ENCODE measurements at regions not wholly inside any gene's neighbourhood (a gene's known extent, or its start where the extent isn't known, plus 50 kb on each side); places are given as distances from the start of the nearest gene placed in this dataset.

- H3K9ac ChIP-seq (ENCODE audit: low read length) = no peak overlapping the region
- no peak overlapping the region for H3K27ac ChIP-seq (ENCODE audit: low read depth, low read length, poor library complexity, severe bottlenecking)
- TF ChIP-seq CTCF (IDR thresholded peaks at IDR 0.05; ENCODE audit: low read length) (no peak), EZH2 (IDR thresholded peaks at IDR 0.05; ENCODE audit: borderline replicate concordance, low read length) (no peak)
- H3K4me3 ChIP-seq (ENCODE audit: low read depth, low read length, poor library complexity, severe bottlenecking) = no peak overlapping the region
- no peaks in the 10 kb centered on the region for H3K4me1 ChIP-seq (ENCODE audit: insufficient read depth, low read length, severe bottlenecking)
- H3K4me2 ChIP-seq (ENCODE audit: low read length) = no peak overlapping the region
- H3K27me3 ChIP-seq (ENCODE audit: insufficient read depth, low read length) = no peaks in the 10 kb centered on the region
- no peak overlapping the region for H2AFZ ChIP-seq (ENCODE audit: low read length)
- H3K9me2 ChIP-seq (ENCODE audit: low read depth, low read length) = no peaks in the 10 kb centered on the region
- H3K79me2 ChIP-seq (ENCODE audit: insufficient read depth, low read length) = no peaks in the 10 kb centered on the region
- H4K20me1 ChIP-seq (ENCODE audit: insufficient read depth, low read length) = no peaks in the 10 kb centered on the region
- H3K9me3 ChIP-seq (ENCODE audit: low read length) = no peaks in the 10 kb centered on the region
- H3K36me3 ChIP-seq (ENCODE audit: insufficient read depth, low read length) = no peaks in the 10 kb centered on the region
- H3F3A ChIP-seq (ENCODE audit: insufficient read depth, low read length) = no peaks in the 10 kb centered on the region
Measured at GRCh38 chr14:83128783-83129182, 1595.1 kb upstream of the SEL1L start.

DNA sequence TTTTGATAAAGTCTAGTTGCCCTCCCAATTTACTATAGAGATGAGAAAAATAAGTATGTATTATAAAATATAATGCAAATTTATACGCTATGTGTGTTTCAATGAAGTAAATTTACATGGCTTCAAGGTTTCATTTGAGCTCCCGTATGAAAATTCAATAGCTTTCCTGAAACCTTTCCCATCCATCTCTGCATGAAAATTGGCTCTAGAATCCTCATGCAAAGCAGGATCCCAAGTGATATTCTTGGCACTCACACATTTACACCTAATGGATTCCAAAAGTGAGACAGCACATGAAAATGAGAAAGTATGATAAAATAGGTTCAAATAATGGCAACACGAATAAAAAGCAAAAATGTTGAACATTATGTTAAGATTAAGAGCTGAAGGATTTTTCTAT is 1595.8 kb upstream of the SEL1L start:
- TF ChIP-seq CTCF (IDR thresholded peaks at IDR 0.05; ENCODE audit: low read length) = no peak
- no peak overlapping the region for H3K4me3 ChIP-seq (ENCODE audit: low read depth, low read length, poor library complexity, severe bottlenecking)
- no peaks in the 10 kb centered on the region for H3K27me3 ChIP-seq (ENCODE audit: insufficient read depth, low read length)
- H4K20me1 ChIP-seq (ENCODE audit: insufficient read depth, low read length) = no peaks in the 10 kb centered on the region
- H3K9me3 ChIP-seq (ENCODE audit: low read length) = no peaks in the 10 kb centered on the region
- H3K36me3 ChIP-seq (ENCODE audit: insufficient read depth, low read length) = no peaks in the 10 kb centered on the region
- H2AFZ ChIP-seq (ENCODE audit: low read length) = no peak overlapping the region
- H3K9me2 ChIP-seq (ENCODE audit: low read depth, low read length) = no peaks in the 10 kb centered on the region
- no peaks in the 10 kb centered on the region for H3K79me2 ChIP-seq (ENCODE audit: insufficient read depth, low read length)
- H3F3A ChIP-seq (ENCODE audit: insufficient read depth, low read length) = no peaks in the 10 kb centered on the region
- H3K4me1 ChIP-seq (ENCODE audit: insufficient read depth, low read length, severe bottlenecking) = no peaks in the 10 kb centered on the region
- H3K4me2 ChIP-seq (ENCODE audit: low read length) = no peak overlapping the region
- H3K9ac ChIP-seq (ENCODE audit: low read length) = no peak overlapping the region
- H3K27ac ChIP-seq (ENCODE audit: low read depth, low read length, poor library complexity, severe bottlenecking) = no peak overlapping the region

- Histone ChIP-seq H3K9me2 (ENCODE audit: low read depth, low read length) (no peaks in the 10 kb centered on the region), H3K9ac (ENCODE audit: low read length) (no peak overlapping the region), H4K20me1 (ENCODE audit: insufficient read depth, low read length) (no peaks in the 10 kb centered on the region), H3K27ac (ENCODE audit: low read depth, low read length, poor library complexity, severe bottlenecking) (no peak overlapping the region), H3K4me1 (ENCODE audit: insufficient read depth, low read length, severe bottlenecking) (no peaks in the 10 kb centered on the region), H3K4me3 (ENCODE audit: low read depth, low read length, poor library complexity, severe bottlenecking) (no peak overlapping the region), H3K79me2 (ENCODE audit: insufficient read depth, low read length) (no peaks in the 10 kb centered on the region), H3K9me3 (ENCODE audit: low read length) (no peaks in the 10 kb centered on the region), H3F3A (ENCODE audit: insufficient read depth, low read length) (no peaks in the 10 kb centered on the region), H3K4me2 (ENCODE audit: low read length) (no peak overlapping the region), H2AFZ (ENCODE audit: low read length) (no peak overlapping the region), H3K36me3 (ENCODE audit: insufficient read depth, low read length) (no peaks in the 10 kb centered on the region), H3K27me3 (ENCODE audit: insufficient read depth, low read length) (no peaks in the 10 kb centered on the region)
- TF ChIP-seq EZH2 (IDR thresholded peaks at IDR 0.05; ENCODE audit: borderline replicate concordance, low read length) = no peak
- no peak for TF ChIP-seq CTCF (IDR thresholded peaks at IDR 0.05; ENCODE audit: low read length)
Measured at GRCh38 chr14:83133981-83134645, 1600.5 kb upstream of the SEL1L start.
